ENCODE measurements at regions not wholly inside any gene's neighbourhood (a gene's known extent, or its start where the extent isn't known, plus 50 kb on each side); places are given as distances from the start of the nearest gene placed in this dataset.

GRCh38 chr9:84456527-84456926, 116.0 kb upstream of the SLC28A3 start:
- Histone ChIP-seq H4K91ac (replicated peaks; ENCODE audit: insufficient read length, low read length) (no peak overlapping the region), H3K27ac (ENCODE audit: low read depth, low read length) (no peak overlapping the region), H3K4me1 (replicated peaks in 1 of 4; ENCODE audit: control insufficient read depth in 3 of 4, insufficient read depth in 4 of 4, low read length in 3 of 4) (peaks cover 0 to 5% (median 0%) of the 10 kb centered on the region in 4 experiments; a peak in 1 of 7 replicates), H3K27me3 (replicated peaks in 1 of 4; ENCODE audit: control insufficient read depth in 3 of 4, extremely low read depth in 1 of 4, insufficient read depth in 3 of 4, low read length in 3 of 4) (no peaks in the 10 kb centered on the region), H4K5ac (ENCODE audit: insufficient read length, low read depth, low read length) (no peak overlapping the region), H3K23me2 (ENCODE audit: low read depth, low read length) (no peaks in the 10 kb centered on the region), H3K36me3 (ENCODE audit: control insufficient read depth in 2 of 4, insufficient read depth in 4 of 4, low read length in 3 of 4) (no peaks in the 10 kb centered on the region), H3K14ac (ENCODE audit: insufficient read length) (no peak overlapping the region), H2BK20ac (ENCODE audit: low read length) (no peak overlapping the region), H3K79me1 (ENCODE audit: low read depth, low read length) (no peaks in the 10 kb centered on the region), H2BK12ac (ENCODE audit: low read depth, low read length) (no peak overlapping the region), H2AFZ (ENCODE audit: low read length) (no peak overlapping the region; the same call in 1 of the 2 replicates), H3K4me3 (ENCODE audit: extremely low read depth in 1 of 4, insufficient read depth in 2 of 4, low read depth in 3 of 4, low read length in 4 of 4) (no peak overlapping the region), H3K9ac (replicated peaks in 1 of 4; ENCODE audit: extremely low read depth in 1 of 4, low read depth in 3 of 4, low read length in 3 of 4) (no peak overlapping the region), H2BK120ac (replicated peaks; ENCODE audit: low read depth, low read length) (no peak overlapping the region), H3K4me2 (ENCODE audit: insufficient read depth in 1 of 2, low read depth in 2 of 2, low read length in 2 of 2) (no peak overlapping the region), H4K20me1 (replicated peaks in 1 of 2; ENCODE audit: control insufficient read depth in 1 of 2, insufficient read depth in 2 of 2, low read length in 2 of 2) (no peaks in the 10 kb centered on the region), H3K18ac (ENCODE audit: extremely low read depth, low read length) (no peak overlapping the region), H4K8ac (ENCODE audit: extremely low read depth, insufficient read depth, low read length) (no peak overlapping the region), H2BK15ac (ENCODE audit: low read length) (no peak overlapping the region), H3K56ac (replicated peaks; ENCODE audit: insufficient read length, low read depth, low read length) (no peak overlapping the region), H2AK5ac (ENCODE audit: low read depth, low read length) (no peak overlapping the region), H3K9me3 (ENCODE audit: insufficient read depth in 2 of 2, low read depth in 1 of 2, low read length in 1 of 2) (no peaks in the 10 kb centered on the region), H3K4ac (replicated peaks; ENCODE audit: insufficient read length, low read depth, low read length) (no peak overlapping the region), H3K23ac (ENCODE audit: insufficient read length) (no peak overlapping the region), H2BK5ac (ENCODE audit: low read depth, low read length) (no peak overlapping the region), H3K79me2 (ENCODE audit: control insufficient read depth in 1 of 2, insufficient read depth in 2 of 2, low read length in 2 of 2) (no peaks in the 10 kb centered on the region)
- CTCF ChIA-PET (ENCODE audit: partially characterized antibody), result no interaction called here
- POLR2A ChIA-PET (ENCODE audit: partially characterized antibody), result no interaction called here
- DNase-seq (ENCODE audit: low read depth in 1 of 2, low spot score in 2 of 2), result no peak
- FAIRE-seq, result no peak
- WGBS, 2 experiments (ENCODE audit: extremely low coverage in 1 of 2, insufficient coverage in 1 of 2, insufficient read length in 1 of 2, insufficient replicate concordance in 2 of 2, low coverage in 1 of 2, low lambda C conversion rate in 2 of 2, missing lambda C conversion rate in 1 of 2), result 97% methylated on average over 2 of the region's 2 CpGs; no CpG with 5 or more reads in 1 of the 2 experiments
- no peak for TF ChIP-seq SUZ12 (IDR thresholded peaks at IDR 0.05; ENCODE audit: low read length)
- TF ChIP-seq KDM4A (IDR thresholded peaks at IDR 0.05; ENCODE audit: low read depth, low read length, severe bottlenecking), result no peak
- TF ChIP-seq BRCA1 (IDR thresholded peaks at IDR 0.05; ENCODE audit: low read depth, low read length), result no peak

Measured in H1 (cell line).